Activated CD4-positive, alpha-beta T cell treated with anti-CD3 and anti-CD28 coated beads, Interleukin-2, amount 50 U/mL, for 4 hours (primary cell): ENCODE measurements at regions not wholly inside any gene's neighbourhood (a gene's known extent, or its start where the extent isn't known, plus 50 kb on each side); places are given as distances from the start of the nearest gene placed in this dataset.
"Not testable (repeated sequence)": the region's sequence is repeated elsewhere in the genome, so short reads cannot be mapped to it uniquely, and the experiment has no call there.

ENCODE experiments used
- DNase-seq, 2 experiments: peaks; one replicate each; pipeline ENCODE4 v3.0.0-alpha.2; 2020

DNA sequence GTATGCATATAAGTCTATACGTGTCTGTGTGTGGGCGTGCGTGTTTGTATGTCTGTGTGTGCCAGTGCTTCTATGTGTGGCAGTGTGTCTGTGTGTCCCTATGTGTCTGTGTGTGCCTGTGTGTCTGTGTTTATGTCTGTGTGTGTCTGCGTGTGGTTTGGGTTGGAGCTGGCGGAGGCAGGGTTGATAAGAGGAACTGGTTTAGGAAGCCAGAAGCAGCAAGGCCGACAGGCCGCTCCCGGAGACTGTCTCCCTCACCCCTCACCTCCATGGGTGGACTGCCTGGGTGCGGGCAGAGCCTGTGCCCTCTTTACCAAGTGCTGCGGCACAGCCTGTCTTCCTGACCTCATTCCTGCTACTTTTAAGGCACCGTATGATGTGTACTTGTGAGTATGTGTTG is 327.1 kb upstream of the B3GAT1 start:
- no peak for DNase-seq

DNA sequence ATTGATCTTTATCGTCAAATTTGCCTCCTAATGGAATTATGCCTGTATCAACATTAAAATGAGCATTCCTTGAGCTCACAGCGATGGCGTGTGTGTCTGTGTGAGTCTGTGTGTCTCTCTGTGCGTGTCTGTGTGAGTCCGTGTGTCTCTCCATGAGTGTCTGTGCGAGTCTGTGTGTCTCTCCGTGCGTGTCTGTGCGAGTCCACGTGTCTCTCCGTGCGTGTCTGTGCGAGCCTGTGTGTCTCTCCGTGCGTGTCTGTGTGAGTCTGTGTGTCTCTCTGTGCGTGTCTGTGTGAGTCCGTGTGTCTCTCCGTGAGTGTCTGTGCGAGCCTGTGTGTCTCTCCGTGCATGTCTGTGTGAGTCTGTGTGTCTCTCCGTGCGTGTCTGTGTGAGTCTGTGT is 326.5 kb upstream of the B3GAT1 start:
- DNase-seq: no peak

DNA sequence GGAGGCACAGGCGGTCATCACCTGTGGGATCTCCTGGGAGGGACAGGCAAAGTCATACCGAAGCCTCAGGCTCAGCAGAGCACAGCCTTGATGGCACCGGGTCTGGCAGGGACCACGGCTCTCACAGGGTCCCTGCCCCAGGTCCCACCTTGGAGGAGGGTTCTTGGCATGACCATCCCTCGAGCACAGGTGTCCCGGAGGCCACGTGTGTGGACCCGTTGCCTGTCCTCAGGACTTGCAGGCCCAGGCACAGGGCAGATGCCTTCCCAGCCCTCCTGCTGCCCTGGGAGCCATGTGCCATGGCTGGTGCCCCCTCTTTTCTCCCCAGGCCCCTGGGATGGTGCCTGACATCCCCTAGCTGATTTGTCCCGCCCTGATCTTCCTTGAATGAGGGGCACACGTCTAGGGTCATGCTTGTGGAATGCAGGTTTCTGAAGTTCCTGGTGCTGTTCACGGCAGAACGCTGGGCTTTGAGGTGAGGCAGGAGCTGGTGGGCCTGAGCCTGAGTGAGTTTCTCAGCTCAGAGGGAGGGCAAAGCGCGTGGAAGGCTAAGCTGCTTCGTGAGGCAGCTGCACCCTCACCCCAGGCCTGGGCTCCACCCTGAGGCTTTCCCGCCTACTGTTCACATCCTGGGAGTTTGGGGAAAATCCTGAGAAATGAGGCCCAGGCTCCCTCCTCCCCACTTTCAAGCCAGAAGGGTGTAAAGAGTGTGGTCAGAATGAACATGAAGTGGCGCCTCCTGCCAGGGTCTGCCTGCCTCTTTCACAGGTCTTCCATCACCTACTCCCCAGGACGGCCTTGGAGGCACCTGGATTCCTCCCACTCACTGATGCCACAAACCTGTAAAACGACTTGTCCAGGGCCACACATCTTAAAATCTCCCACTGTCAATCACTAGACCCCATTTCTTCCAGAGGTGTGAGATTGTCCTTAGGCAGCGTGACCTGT is 325.8 kb upstream of the B3GAT1 start:
- DNase-seq: no peak

DNA sequence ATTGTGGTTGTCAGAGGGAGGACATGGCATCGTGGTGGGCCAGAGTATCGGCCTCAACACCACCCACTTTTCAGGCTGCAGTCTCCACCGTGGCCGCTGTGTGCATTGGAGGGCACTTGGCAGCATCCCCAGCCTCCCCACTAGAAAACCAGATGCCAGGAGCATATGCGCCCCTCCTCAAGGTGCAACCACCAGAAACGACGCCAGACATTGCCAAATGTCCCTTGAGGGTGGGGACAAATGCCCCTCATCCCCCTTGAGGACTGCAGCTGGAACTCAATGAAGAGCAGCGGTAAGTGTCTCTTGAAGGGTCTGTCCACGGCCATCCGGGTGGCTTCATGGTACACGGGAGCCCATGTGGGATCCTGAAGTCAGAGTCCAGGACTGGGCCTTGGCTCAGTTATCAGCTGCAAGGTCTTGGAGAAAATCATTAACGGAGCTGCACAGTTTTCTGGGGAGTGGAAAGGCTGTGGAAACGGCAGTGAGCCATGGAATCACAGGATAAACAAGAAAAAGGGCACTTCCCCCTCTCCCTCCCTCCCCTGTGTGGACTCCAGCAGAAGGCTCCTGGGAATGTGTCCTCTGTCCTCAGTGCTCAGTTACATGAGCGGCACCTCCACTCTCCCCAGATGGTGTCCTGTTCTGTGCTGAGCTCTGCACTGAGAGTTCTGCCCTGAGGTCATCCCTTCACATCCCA is 324.4 kb upstream of the B3GAT1 start:
- DNase-seq: no peak

DNA sequence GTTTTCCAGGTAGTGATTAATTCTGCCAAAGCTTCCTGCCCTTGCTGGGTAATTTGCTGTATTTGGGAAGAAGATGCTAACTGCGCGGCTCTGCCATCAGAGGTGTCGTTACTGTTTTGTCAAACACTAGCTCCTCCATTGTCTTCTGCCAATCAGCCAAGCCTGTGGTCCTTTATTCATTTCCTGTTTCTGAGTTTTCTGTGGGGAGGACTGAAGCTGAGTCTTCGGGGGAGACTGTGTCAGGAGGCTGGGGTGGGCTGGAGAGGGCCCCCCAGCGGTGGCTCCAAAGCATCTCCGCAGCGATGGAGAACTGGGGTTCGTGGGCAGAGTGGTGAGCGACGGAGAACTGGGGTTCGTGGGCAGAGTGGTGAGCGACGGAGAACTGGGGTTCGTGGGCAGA is 322.9 kb upstream of the B3GAT1 start:
- no peak for DNase-seq

DNA sequence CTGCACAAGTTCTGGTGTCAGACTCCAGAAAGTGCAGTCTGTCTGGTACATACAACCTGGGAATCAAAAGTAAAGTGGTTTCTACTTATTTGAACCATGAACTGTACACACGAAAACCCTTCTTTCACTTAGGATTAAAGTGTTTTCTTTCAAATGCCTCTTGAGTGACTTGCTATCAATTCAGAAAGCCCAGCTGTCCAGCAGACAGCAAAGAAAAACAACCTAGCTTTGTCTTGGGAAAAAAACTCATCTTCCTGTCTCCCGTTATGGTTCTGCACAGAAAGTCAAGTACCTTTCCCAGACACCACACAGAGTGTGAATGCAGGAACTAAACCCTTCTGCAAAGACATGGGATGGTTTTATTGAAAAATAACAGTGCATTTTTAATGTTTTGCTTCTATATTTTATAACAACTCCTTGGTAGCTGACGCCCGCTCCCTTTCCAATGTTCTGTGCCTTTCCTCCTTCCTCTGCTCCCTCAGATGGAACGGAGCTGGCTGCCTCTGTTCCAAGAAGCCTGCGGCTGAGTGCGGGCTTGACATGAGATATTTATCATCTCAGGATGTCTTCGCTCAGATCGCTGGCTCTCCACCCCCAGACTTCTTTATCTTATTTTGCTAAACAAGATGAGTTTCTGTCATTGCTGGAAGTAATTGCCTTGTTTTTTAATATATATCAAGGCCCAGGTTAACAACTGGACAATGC is 322.3 kb upstream of the B3GAT1 start:
- DNase-seq: no peak

DNA sequence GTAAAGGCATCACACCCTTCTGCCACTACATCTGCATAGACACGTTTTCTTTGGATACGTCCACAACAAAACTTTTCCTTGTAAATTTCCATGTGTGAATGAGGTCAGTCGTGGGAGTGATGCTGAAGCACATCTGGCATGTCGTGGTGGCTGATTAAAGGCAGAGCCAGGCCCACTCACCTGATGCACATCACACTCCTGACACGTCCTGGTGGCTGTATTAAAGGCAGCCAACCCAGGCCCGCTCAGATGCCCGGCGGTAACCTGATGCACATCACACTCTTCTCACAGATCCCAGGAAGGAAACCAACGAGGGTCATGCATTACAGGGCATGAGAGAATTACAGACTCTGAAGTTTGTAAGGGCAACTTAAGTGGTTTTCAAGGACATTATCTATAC is 321.6 kb upstream of the B3GAT1 start:
- no peak for DNase-seq

DNA sequence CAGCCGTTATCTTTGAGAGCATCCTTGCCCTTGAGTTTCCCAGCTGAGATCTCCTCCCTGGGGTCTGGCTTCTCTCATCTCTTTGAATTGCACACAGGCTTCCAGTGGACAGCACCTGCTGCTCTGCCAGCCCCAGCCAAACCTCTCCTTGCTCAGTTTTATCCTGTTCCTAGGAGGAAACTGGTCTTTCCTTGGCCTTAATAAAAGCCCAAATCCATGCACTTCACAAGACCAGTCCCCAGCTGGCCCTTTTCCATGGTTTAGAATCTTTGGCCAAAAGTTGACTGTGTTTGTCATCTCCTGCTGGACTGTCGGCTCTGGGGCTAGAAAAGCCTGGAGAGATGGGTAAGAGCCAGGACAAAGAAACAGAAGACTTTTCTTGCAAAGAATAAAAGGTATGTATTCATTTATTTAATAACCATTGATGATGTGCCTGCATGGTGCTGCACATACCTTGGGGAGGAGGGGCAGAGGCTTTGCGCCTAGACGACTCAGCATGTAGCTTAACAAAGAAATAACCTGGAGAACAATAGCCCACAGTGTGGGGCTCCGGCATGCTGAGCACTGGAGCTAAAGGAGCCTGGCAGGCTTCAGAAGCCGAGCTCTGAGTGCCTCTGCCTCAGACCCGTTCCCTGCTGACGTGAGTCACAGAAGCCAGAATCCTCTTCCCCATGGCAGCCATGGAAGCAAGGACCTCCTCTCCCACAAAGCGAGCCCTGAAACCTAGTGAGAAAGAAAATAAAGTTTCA is 319.3 kb upstream of the B3GAT1 start:
- DNase-seq: no peak

DNA sequence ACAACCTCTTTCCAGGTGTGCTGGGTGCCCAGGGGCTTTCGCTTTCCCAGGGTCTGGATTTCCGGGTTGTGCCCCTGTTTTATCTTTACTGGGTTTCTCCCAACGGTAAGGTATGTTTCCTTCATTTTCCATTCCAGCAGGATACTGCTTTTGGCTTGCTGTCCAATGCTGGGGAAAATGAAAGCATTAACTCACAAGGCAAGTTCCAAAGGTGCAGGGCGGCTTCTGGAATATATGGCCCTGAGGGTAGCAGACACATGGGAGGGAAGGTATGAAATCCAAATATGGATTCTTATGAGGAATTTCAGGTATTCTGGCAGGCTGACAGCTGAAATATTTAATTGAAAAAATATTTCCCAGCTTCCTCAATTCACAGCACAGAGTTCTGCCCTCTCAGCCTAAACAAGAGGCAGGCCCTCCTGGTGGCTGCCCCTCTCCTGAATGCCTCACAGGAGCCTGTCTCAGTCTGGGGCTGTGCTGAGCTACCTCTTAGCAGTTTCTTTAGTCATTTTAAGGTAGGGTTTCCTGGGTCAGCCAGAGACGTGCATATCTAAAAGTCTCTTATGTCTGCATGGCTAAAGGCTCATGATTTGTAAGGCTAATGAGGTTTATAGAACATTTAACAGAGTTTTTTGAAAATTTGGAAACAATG is 318.6 kb upstream of the B3GAT1 start:
- DNase-seq: no peak

DNA sequence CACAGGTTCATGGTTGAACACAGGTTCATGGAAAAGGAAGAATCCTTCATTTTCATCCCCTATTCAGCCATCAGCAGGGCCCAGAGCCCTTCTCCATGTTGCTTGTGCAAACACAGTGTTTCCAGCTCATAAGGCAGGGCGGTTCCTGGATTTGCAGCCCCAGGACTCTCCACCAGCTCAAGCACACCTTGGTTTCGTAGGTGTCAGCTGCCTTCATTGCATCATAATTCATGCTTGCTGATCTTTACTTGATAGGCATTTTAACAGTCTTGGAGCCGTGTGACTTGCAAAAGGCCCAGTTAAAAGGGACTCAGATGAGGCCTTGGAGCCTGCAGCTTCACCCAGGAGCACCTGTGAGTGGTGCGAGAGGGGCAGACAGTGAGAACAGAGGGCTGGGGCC is 318.1 kb upstream of the B3GAT1 start:
- no peak for DNase-seq

DNA sequence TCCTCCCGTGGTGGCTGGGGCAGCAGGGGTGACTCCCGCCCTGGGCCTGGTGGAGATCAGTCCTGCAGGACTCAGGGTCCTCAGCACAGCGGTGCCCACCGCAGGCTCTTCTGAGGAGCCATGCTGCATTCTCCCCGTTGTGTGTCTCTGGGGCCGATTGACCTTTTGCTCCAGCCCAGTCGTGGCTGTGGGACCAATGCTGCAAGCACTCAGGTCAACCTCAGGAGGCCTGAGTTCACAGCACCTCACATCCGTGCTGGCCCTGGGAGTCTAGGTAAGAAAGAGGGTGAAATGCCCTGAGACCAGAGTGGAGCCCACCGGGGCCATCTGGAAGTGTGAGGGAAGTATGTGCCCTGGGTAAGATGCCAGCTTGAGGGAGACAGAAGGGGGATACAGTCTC is 316.1 kb upstream of the B3GAT1 start:
- no peak for DNase-seq

DNA sequence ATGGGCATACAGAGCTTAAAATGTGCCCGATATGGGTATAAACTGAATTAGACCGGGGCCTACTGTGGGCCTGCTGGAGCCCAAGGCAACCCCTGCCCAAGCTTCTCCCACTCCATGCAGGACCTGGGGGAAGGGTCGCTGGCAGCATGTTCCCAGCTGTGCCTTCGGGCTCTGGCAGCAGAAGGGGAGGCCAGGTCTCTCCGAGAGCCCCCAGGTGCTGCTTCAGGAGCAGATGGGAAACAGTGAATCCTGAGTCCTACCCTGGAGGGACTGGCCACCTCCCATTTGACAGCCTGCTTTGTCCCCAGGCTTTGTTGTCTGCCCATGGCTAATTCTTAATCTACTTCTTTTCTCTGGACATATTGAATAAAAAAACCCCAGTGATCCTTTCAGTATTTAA is 315.6 kb upstream of the B3GAT1 start:
- DNase-seq: no peak

DNA sequence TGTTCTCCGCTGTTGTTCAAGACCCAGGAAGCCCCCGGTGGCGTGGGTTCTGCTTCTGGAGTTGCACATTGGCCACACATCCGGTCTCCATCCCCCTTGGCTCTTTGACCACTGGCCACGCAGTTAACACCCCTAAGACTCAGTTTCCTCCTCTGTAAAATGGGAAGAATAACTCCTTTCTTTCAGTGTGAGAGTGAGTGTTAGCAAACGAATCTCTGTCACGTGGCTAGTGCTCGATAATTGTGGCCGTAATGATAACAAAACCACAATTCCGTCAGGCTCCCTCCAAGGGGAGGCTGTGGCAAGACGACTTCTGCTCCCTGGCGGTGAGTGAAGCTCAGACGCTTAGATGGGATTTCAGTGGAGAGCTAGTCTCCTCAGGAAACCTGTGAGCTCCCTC is 315.2 kb upstream of the B3GAT1 start:
- no peak for DNase-seq

DNA sequence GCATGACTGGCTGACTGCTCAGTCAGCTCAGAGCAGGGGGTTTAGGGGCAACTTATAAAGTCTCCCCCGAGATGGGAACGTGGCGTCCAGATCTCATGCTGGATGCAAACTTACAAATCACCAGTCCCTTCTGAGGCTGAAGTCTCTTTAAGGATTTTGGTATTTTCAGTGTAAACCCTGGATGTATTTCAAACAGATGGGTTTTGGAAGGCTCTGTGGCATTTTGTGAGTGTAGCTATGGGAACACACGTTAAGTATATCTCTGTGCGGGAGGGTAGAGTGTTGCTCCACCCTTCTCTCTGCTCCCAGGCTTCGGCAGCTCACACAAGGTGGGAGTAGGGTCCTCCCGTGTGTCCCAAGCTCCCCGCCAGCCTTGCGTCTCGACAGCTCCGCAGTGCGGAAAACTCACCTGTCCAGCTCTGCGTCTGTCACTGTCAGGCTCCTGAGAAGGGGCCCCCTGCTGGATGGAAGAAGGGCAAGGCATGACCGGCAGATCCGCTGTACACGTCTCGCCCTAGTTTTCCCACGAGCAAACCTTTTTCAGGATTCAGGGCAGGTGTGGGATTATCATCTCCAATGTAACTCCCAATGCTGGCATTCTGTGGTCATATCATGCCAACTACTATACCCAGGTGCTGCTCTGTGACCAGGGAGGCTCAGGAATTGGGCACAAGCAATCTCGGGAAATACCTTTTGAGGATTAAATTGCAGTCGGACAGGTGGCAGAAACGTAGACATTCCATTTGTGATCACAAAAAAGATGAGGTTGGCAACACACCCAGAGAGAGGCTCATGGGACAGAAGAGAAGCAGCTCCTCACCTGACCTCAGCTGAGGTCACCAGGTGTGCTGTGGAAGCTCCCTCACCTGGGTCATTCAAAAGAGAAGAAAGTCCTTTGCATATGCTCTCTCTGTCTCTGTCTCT is 313.9 kb upstream of the B3GAT1 start:
- DNase-seq: no peak

DNA sequence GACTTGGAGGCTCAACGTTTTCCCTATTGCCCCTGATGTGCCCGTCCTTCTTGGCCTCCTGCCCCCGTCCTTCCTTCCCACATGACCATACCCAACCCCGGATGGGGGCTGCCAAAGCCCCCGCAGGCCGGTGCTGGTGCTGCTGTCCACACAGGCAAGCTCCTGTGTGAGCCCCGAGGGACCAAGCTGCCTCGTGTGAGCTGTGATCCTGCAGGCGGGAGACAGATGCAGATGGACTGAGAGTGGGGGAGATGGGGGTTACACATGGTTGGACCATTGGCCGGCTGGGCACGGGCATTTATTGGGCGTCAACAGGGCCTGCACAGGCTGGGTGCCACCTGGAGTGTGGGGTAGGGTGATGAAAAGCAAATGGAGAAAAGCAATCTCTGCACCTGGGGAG is 313.2 kb upstream of the B3GAT1 start:
- DNase-seq: no peak

DNA sequence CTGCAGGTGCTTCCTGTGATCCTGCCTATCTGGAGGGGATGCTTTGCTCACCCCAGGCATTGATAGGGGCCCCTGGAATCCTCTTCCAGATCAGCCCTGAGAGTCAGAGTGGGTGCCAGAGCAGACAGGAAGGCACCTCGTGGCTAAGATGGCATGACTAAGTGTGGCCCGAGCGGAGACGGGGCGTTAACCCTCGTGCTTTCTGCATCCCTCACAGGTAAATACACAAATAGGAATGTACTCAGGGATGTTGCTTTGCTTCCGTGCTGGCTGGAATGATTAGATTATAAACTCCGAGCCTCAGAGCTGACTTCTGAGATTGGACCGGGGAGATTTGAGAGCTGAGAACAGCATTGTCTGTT is 312.7 kb upstream of the B3GAT1 start:
- DNase-seq: no peak

DNA sequence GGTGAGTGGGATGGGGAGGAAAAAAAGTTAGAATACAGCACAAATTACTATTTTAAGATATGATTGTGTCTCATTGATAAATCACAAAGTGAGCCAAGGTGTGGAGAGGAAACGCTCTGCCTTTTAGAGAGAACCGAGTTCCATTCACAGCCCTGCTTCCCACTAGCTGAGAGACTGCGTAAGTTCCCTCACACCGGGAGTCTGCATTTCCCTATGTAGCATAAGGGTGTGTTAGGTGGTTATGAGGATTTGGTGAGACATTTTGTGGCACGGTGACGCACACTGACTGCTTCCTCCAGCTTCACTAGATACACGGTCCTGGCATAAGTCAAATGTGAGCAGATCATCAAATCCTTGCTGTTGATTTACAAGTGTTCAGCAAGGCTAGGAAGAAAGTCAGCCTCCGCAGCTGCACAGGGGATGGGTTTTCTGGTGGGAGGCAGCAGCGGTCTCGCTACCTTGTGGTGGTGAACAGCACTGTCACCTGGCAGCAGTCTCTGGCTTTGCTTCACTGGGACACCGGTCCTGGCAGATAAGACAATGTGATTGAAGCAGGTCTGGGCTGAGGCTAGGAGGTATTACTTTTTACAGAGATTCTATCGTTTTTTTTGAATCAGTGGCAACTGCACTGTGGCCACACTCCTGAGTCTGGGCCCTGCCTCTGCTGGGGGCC is 312.2 kb upstream of the B3GAT1 start:
- DNase-seq: no peak

DNA sequence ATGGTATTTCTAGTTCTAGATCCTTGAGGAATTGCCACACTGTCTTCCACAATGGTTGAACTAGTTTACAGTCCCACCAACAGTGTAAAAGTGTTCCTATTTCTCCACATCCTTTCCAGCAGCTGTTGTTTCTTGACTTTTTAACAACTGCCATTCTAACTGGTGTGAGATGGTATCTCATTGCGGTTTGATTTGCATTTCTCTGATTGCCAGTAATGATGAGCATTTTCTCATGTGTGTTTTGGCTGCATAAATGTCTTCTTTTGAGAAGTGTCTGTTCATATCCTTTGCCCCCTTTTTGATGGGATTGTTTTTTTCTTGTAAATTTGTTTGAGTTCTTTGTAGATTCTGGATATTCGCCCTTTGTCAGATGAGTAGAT is 308.6 kb upstream of the B3GAT1 start:
- not testable (repeated sequence) for DNase-seq

DNA sequence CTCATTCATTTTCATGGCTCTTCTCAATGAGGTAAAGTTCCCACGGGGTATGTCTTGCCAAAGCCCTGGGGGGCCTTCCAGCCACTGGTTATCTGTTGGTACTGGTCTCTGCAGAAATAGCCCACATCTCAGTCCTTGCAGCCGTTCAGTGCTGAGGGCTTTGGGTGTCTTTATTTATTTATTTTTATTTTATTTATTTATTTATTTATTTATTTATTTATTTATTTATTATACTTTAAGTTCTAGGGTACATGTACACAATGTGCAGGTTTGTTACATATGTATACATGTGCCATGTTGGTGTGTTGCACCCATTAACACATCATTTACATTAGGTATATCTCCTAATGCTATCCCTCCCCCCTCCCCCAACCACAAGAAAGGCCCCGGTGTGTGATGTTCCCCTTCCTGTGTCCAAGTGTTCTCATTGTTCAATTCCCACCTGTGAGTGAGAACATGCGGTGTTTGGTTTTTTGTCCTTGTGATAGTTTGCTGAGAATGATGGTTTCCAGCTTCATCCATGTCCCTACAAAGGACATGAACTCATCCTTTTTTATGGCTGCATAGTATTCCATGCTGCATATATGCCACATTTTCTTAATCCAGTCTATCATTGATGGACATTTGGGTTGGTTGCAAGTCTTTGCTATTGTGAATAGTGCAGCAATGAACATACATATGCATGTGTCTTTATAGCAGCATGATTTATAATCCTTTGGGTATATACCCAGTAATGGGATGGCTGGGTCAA is 308.1 kb upstream of the B3GAT1 start:
- DNase-seq: not testable (repeated sequence)

DNA sequence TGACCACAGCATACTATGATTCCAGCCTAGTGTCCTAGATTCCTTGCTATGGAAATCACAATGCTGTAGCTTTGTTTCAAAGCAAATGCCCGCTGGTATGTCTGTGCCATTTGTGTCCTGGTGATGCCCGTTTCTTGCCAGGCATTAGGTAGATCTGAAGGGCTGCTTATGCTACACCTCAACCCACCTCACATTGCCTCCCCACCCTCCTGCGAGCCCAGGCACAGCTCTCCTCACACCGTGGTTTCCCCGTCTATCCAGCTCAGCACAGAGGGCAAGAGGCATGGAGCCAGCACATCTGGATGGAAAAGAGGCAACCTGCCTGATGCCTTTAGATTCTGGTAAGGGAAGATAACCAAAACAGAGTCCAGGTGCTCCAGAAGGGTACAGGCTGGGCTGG is 307.4 kb upstream of the B3GAT1 start:
- DNase-seq: no peak
